ENCODE measurements at regions not wholly inside any gene's neighbourhood (a gene's known extent, or its start where the extent isn't known, plus 50 kb on each side); places are given as distances from the start of the nearest gene placed in this dataset.
A peak's percentile ranks its signal among the peaks of the same experiment; 100 is the strongest.

DNA sequence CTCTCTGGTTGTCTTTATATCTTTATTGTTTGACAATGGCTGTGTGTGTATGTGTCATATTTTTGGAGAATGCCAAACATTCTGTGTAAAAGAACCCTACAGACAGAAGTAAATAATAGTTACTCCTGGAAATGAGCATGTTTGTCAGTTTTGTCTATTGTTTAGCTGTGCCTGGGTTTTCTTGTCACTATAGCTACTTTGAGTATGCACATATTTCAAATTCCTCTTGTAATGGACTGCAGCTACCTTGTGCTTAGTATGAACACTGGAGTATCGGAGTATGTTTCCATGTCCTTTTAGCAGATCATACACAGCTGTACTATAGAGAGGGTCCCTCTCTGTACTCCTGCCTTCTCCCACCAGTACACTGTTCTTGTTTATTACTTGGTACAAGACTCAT lies 58.0 kb upstream of the DOCK10 start:
- POLR2A ChIA-PET (ENCODE audit: unreplicated experiment), result interaction anchor here (0.6 kb wide), 1 partner anchor 572 kb away, joined by 5 read pairs; no protein-coding TSS in a partner anchor
- Histone ChIP-seq H3K4me2 (peak overlapping the region; percentile 37; the same call in 1 of the 2 replicates), H2AFZ (peak overlapping the region; percentile 75), H3F3A (ENCODE audit: insufficient read depth, low read depth) (peaks cover 27% of the 10 kb centered on the region), H3K36me3 (ENCODE audit: low read depth) (0 out of 2 replicates have a peak, but pooled peaks cover 7% of the 10 kb centered on the region), H3K4me3 (no peak overlapping the region), H3K27me3 (ENCODE audit: insufficient read depth, low read depth) (no peaks in the 10 kb centered on the region), H4K20me1 (ENCODE audit: insufficient read depth) (no peaks in the 10 kb centered on the region), H3K27ac (peak overlapping the region; percentile 82), H3K4me1 (replicated peaks; ENCODE audit: insufficient read depth) (peaks cover 40% of the 10 kb centered on the region), H3K79me2 (ENCODE audit: low read depth) (no peaks in the 10 kb centered on the region), H3K9me3 (ENCODE audit: insufficient read depth, low read depth) (peaks cover 51% of the 10 kb centered on the region), H3K9me2 (ENCODE audit: insufficient read depth) (no peaks in the 10 kb centered on the region)
- CTCF ChIA-PET, result interaction anchor here (0.6 to 0.9 kb wide), 2 partner anchors 22 to 26 kb away, joined by 3 to 8 read pairs; no protein-coding TSS in a partner anchor
- intact Hi-C loops (cut with micrococcal nuclease; ENCODE audit: unreplicated experiment), result loop anchor here (1.0 to 5.0 kb wide), 6 partner anchors 20 to 423 kb away; partner anchors contain the start of gene DOCK10
- no TSS peak for BruUV-seq (replicated peaks)
- TF ChIP-seq, protein P1, sequence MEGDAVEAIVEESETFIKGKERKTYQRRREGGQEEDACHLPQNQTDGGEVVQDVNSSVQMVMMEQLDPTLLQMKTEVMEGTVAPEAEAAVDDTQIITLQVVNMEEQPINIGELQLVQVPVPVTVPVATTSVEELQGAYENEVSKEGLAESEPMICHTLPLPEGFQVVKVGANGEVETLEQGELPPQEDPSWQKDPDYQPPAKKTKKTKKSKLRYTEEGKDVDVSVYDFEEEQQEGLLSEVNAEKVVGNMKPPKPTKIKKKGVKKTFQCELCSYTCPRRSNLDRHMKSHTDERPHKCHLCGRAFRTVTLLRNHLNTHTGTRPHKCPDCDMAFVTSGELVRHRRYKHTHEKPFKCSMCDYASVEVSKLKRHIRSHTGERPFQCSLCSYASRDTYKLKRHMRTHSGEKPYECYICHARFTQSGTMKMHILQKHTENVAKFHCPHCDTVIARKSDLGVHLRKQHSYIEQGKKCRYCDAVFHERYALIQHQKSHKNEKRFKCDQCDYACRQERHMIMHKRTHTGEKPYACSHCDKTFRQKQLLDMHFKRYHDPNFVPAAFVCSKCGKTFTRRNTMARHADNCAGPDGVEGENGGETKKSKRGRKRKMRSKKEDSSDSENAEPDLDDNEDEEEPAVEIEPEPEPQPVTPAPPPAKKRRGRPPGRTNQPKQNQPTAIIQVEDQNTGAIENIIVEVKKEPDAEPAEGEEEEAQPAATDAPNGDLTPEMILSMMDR (conservative IDR thresholded peaks at IDR 0.05), result no peak
- no peak for TF ChIP-seq EZH2 (IDR thresholded peaks at IDR 0.05; ENCODE audit: low read depth)
- no peak for DNase-seq

DNA sequence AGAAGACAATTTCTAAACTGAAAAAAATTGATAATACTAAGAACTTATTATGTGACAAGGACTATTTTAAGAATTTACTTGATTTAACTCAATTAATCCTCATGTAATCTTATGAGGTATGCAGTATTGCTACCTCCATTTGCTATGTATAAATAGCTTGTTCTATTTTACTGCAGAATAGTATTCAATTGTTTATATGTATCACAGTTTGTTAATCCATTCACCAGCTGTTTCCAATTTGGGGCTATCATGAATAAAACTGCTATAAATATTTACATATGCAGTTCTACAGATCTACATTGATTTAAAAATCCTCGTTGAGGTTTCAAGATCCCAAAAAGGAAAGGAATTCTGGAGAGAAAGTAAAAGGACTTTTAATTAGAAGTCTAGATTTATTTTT lies 54.8 kb upstream of the DOCK10 start:
- intact Hi-C loops (cut with micrococcal nuclease; ENCODE audit: unreplicated experiment), result no loop called here
- POLR2A ChIA-PET (ENCODE audit: unreplicated experiment), result no interaction called here
- CTCF ChIA-PET, result no interaction called here
- DNase-seq, result no peak
- no peak for TF ChIP-seq EZH2 (IDR thresholded peaks at IDR 0.05; ENCODE audit: low read depth)
- TF ChIP-seq, protein P1 (conservative IDR thresholded peaks at IDR 0.05), result no peak
- no TSS peak for BruUV-seq (replicated peaks)
- Histone ChIP-seq H3K9me3 (ENCODE audit: insufficient read depth, low read depth) (peaks cover 43% of the 10 kb centered on the region), H3K27ac (no peak overlapping the region), H3F3A (ENCODE audit: insufficient read depth, low read depth) (peaks cover 14% of the 10 kb centered on the region), H3K9me2 (ENCODE audit: insufficient read depth) (no peaks in the 10 kb centered on the region), H3K4me2 (no peak overlapping the region), H3K36me3 (ENCODE audit: low read depth) (0 out of 2 replicates have a peak, but pooled peaks cover 7% of the 10 kb centered on the region), H2AFZ (no peak overlapping the region), H3K27me3 (ENCODE audit: insufficient read depth, low read depth) (no peaks in the 10 kb centered on the region), H3K4me3 (no peak overlapping the region), H4K20me1 (ENCODE audit: insufficient read depth) (no peaks in the 10 kb centered on the region), H3K79me2 (ENCODE audit: low read depth) (no peaks in the 10 kb centered on the region), H3K4me1 (replicated peaks; ENCODE audit: insufficient read depth) (peaks cover 26% of the 10 kb centered on the region)
